Endodermal cell (in vitro differentiated cells): ENCODE measurements at regions not wholly inside any gene's neighbourhood (a gene's known extent, or its start where the extent isn't known, plus 50 kb on each side); places are given as distances from the start of the nearest gene placed in this dataset.

ENCODE experiments used
- DNase-seq: peaks from one replicate; pipeline ENCODE4 v3.0.0-alpha.2; 2017
- H3K27ac ChIP-seq: 2 replicates; pipeline ENCODE4 v1.5.1; 2013; ENCODE audit warnings: mild to moderate bottlenecking, low read depth, low read length, moderate library complexity
- H3K27me3 ChIP-seq: 2 replicates; pipeline ENCODE4 v1.6.1; 2013; ENCODE audit warnings: mild to moderate bottlenecking, low read length, moderate library complexity; ENCODE audit not compliant: insufficient read depth, control insufficient read depth, poor library complexity, severe bottlenecking
- H3K36me3 ChIP-seq: 2 replicates; pipeline ENCODE4 v1.7.0; 2013; ENCODE audit warnings: mild to moderate bottlenecking, low read length, moderate library complexity; ENCODE audit not compliant: control insufficient read depth, insufficient read depth
- H3K4me1 ChIP-seq: one replicate; pipeline ENCODE4 v1.7.0; 2013; ENCODE audit warnings: low read length; ENCODE audit not compliant: control insufficient read depth, insufficient read depth
- H3K4me3 ChIP-seq: 2 replicates; pipeline ENCODE4 v1.5.1; 2013; ENCODE audit warnings: mild to moderate bottlenecking, low read length, moderate library complexity
- H3K9ac ChIP-seq: 2 replicates; pipeline ENCODE4 v1.6.1; 2013; ENCODE audit warnings: mild to moderate bottlenecking, low read length, moderate library complexity; ENCODE audit not compliant: poor library complexity, severe bottlenecking; ENCODE audit errors: extremely low read depth
- H3K9me3 ChIP-seq: 2 replicates; pipeline ENCODE4 v1.6.1; 2013; ENCODE audit warnings: mild to moderate bottlenecking, low read length, moderate library complexity; ENCODE audit not compliant: control insufficient read depth
- H3K27ac Mint-ChIP-seq: 2 replicates; pipeline ENCODE4 v1.8.0; 2020; ENCODE audit warnings: mixed read lengths
- H3K27me3 Mint-ChIP-seq: 2 replicates; pipeline ENCODE4 v1.8.0; 2021; ENCODE audit warnings: mild to moderate bottlenecking, mixed read lengths; ENCODE audit not compliant: insufficient read depth
- H3K36me3 Mint-ChIP-seq: 2 replicates; pipeline ENCODE4 v1.8.0; 2020; ENCODE audit warnings: low read depth, mixed read lengths
- H3K4me1 Mint-ChIP-seq: 2 replicates; pipeline ENCODE4 v1.8.0; 2020; ENCODE audit warnings: mixed read lengths
- H3K4me3 Mint-ChIP-seq: 2 replicates; pipeline ENCODE4 v1.8.0; 2020; ENCODE audit warnings: mild to moderate bottlenecking, moderate library complexity, mixed read lengths
- H3K9me3 Mint-ChIP-seq: 2 replicates; pipeline ENCODE4 v1.8.0; 2020; ENCODE audit warnings: mild to moderate bottlenecking, mixed read lengths
- CTCF ChIP-seq: fragments of 200-600 bp; sonication (generic); conservative IDR thresholded peaks from 2 replicates; pipeline ENCODE4 v1.5.0; 2021; ENCODE audit warnings: antibody characterized with exemption, mild to moderate bottlenecking
- WGBS, 2 experiments: methylation state at CpG; one replicate each; pipeline versions ENCODE4 v1.1.5 to v1.1.7; 2013; ENCODE audit warnings: missing lambda C conversion rate in 2 of 2, mixed read lengths in 1 of 2; ENCODE audit not compliant: insufficient coverage in 1 of 2, insufficient read length in 1 of 2; 5-methylcytosine and 5-hydroxymethylcytosine counted together

- 90 to 100% methylated on average over 3 of the region's 4 CpGs for WGBS, 2 experiments
- no peak overlapping the region for H3K4me3 Mint-ChIP-seq
Measured at GRCh38 chr5:87122151-87122977, 145.3 kb upstream of the RASA1 start.

GRCh38 chr5:87125766-87126165, 141.9 kb upstream of the RASA1 start:
- Histone ChIP-seq H3K4me1 (no peaks in the 10 kb centered on the region), H3K9me3 (no peaks in the 10 kb centered on the region), H3K9ac (no peak overlapping the region), H3K27ac (no peak overlapping the region), H3K27me3 (no peaks in the 10 kb centered on the region), H3K36me3 (no peaks in the 10 kb centered on the region), H3K4me3 (no peak overlapping the region)
- Mint-ChIP-seq H3K36me3 (no peaks in the 10 kb centered on the region), H3K4me3 (no peak overlapping the region), H3K9me3 (no peaks in the 10 kb centered on the region), H3K27ac (no peak overlapping the region), H3K27me3 (no peaks in the 10 kb centered on the region), H3K4me1 (no peaks in the 10 kb centered on the region)
- DNase-seq: no peak
- TF ChIP-seq CTCF: no peak

More at GRCh38 chr5:87122151-87122977, 145.3 kb upstream of the RASA1 start:
- Mint-ChIP-seq H3K36me3 (no peaks in the 10 kb centered on the region), H3K27me3 (no peaks in the 10 kb centered on the region), H3K4me1 (no peaks in the 10 kb centered on the region), H3K27ac (no peak overlapping the region), H3K9me3 (no peaks in the 10 kb centered on the region)
- Histone ChIP-seq H3K4me1 (no peaks in the 10 kb centered on the region), H3K9ac (no peak overlapping the region), H3K27ac (no peak overlapping the region), H3K4me3 (no peak overlapping the region), H3K9me3 (no peaks in the 10 kb centered on the region), H3K36me3 (no peaks in the 10 kb centered on the region), H3K27me3 (no peaks in the 10 kb centered on the region)
- no peak for TF ChIP-seq CTCF
- no peak for DNase-seq

GRCh38 chr5:87126869-87127268, 140.8 kb upstream of the RASA1 start:
- no peak for TF ChIP-seq CTCF
- Histone ChIP-seq H3K4me1 (no peaks in the 10 kb centered on the region), H3K27me3 (no peaks in the 10 kb centered on the region), H3K4me3 (no peak overlapping the region), H3K9ac (no peak overlapping the region), H3K27ac (no peak overlapping the region), H3K9me3 (no peaks in the 10 kb centered on the region), H3K36me3 (no peaks in the 10 kb centered on the region)
- no peaks in the 10 kb centered on the region for H3K27me3 Mint-ChIP-seq
- DNase-seq: no peak
- H3K4me1 Mint-ChIP-seq: no peaks in the 10 kb centered on the region
- H3K9me3 Mint-ChIP-seq: no peaks in the 10 kb centered on the region
- no peaks in the 10 kb centered on the region for H3K36me3 Mint-ChIP-seq
- no peak overlapping the region for H3K27ac Mint-ChIP-seq
- H3K4me3 Mint-ChIP-seq: no peak overlapping the region
- WGBS, 2 experiments: 83 to 93% methylated on average over 1 to 3 of the region's 3 CpGs
